HG02759 (cell line): ENCODE measurements at regions not wholly inside any gene's neighbourhood (a gene's known extent, or its start where the extent isn't known, plus 50 kb on each side); places are given as distances from the start of the nearest gene placed in this dataset.
"Not testable (repeated sequence)": the region's sequence is repeated elsewhere in the genome, so short reads cannot be mapped to it uniquely, and the experiment has no call there.

Source experiments
- ATAC-seq: cut with Tn5 transposase; IDR thresholded peaks from one replicate; pipeline ENCODE4 v1.9.1; 2021; ENCODE audit warnings: mild to moderate bottlenecking, moderate library complexity; ENCODE audit not compliant: unreplicated experiment

DNA sequence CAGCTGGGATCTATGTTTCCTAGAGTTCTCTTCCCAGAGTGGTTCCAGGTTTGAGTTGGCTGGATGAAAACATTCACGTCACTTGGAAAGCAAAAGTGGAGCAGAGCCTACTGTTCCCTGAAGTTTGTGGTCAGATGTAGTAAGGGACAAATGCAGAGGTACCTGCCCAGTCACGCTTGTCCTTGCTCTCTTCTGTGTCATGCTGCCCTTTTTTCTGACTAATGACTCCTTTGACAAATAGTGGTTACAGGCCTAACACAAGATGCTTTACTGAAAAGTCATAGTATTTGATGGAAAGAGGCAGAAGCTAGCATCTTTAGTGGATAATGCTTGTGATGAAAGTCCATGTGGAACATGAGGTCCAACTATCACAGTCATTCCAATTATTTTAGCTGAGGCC lies 881.4 kb upstream of the B3GALT2 start:
- ATAC-seq, result no peak

DNA sequence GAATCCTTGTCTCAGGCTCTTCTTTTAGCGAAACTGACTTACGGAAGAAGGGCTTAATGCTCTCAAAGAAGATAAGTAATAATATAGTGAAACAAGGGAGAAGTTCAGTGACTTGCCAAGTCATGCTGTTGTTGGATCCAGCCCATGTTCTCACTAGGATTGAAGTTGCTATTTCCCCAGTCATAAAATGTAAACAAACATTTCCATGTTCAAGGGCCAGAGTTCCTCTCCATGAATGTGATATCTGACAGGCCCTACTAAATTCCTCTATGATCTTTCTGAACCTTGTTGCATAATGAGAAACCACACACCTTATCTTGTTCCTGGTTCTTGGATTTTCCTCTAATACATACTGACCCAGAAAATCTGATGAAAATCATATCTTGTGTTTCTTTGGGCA lies 876.5 kb upstream of the B3GALT2 start:
- no peak for ATAC-seq

DNA sequence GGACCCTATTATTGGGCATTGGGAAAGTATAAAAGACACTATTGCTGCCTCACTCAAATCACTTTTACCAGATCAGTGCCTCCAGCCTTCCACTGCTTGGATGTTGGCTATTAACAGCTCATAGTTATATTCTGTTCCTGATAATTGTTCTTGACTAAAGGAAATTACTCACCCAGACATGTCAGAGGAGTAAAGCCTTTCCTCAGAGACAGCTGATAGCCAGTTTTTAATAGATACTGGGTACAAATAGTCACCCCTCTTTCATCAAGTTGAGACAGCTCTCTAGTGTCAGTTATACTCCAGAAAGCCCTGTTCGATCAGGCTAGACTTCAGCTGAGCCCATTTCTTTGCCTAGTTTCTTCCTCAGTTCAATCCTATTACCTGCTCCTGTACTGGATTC lies 876.1 kb upstream of the B3GALT2 start:
- ATAC-seq, result no peak

DNA sequence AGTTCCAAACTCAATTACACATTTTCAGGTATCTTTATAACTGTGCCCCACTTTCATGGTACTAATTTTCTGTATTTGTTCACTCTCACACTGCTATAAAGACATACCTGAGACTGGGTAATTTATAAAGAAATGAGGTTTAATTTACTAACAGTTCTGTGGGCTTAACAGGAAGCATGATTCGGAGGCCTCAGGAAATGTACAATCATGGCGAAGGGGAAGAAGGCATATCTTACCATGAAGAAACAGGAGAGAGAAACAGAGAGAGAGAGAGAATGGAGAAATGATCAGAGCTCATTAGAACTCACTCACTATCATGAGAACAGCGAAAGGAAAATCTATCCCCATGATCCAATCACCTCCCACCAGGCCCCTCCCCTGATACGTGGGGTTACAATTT lies 874.1 kb upstream of the B3GALT2 start:
- no peak for ATAC-seq

DNA sequence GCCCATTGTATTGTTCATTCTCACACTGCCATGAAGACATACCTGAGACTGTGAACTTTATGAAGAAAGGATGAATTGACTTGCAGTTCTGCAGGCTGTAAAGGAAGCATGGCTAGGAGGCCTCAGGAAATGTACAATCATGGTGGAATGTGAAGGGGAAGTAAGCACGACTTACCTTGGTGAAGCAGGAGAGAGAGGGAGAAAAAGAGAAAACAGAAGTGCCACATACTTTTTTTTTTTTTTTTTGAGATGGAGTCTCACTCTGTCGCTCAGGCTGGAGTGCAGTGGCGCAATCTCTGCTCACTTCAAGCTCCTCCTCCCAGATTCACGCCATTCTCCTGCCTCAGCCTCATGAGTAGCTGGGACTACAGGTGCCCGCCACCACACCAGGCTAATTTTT lies 871.9 kb upstream of the B3GALT2 start:
- ATAC-seq, result not testable (repeated sequence)

DNA sequence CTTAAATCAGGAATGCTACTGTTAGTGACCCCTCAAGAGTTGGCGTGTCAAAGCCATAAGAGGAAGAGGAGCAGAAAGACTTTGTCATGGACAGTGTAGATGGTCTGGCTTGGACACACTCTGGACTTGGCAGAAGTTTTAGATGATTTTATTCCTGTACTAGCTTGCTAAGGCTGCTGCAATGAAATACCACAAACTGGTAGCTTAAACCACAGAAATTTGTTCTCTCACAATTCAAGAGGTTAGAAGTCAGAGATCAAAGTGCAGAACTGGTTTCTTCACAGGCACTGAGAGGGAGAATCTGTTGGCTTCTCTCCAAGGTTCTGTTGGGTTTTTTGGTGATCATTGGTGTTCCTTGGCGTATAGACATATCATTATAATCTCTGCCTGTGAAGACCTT lies 869.8 kb upstream of the B3GALT2 start:
- ATAC-seq, result no peak

- no peak for ATAC-seq
Observed at GRCh38 chr1:194055536-194055935, 869.1 kb upstream of the B3GALT2 start.

DNA sequence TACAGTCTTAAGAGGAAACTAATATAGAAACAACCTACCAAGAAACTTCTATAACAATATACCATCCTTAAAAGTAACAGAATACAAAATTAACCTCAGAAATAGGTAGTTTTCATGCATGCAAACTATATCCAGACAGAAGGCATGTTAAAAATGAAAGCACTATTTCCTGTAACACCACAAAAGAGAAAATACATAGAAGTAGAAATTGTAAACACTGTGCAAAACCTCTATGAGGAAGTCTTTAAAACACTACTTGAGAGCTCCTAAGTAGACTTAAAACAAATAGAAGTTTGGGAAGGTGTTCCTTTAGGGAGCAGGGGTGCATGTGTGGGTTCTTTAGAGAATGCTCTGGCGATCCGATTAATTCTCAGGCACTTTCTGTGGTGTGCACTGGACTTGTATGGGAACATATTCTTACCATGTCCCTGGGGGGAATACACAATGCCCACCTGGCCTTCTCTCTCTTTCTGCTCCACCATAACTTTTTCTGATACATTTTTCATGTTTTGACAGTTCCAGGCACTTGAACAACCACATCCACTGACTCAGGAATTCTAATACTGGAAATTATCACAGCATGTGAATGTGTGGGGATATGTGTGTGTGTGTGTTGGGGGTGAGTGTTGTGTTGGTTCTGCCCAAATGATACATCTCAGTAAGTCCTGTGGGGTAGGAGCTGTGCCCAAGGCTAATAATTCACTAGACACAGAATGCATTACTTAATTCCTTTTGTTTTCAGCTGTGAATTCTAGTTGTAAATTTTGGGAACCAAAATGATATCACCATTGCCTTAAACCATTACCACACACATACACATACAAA lies 866.3 kb upstream of the B3GALT2 start:
- peak; percentile 52 for ATAC-seq

DNA sequence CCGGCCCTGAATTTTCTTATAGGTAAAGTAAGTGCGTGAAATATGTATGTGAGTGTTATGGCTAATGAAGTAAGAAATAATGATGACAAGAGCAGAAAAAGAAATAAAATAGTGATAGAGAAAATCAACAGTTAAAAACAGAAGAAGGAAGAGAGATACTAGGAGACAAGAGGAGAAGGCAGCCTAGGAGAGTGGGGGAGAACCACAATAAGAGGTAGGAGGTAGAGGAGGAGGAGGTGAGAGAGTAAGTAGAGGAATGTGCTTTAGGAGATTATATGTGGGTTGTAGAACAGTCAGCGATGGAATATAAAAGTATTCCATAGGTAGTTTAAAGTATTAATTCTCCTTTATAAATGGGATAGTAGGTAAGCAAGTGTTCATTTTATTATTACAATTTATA lies 861.5 kb upstream of the B3GALT2 start:
- ATAC-seq, result no peak

DNA sequence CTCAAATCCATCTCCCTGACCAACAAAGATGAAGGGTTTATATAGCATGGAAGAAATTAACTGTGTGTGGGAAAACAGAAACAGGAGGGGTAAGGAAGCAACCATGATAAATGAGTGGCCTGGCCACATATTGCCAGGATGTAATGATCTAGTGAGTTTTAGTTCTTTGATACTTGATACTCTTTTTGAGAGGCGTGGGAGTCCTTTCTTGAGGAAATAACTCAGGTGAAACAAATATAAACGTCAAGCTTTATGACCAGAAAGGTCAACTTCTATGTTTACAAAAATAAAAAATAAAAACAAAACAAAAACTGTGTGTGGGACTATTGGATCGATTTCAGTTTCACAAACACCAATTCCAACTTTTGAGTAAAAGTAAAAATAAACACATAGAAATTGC lies 860.8 kb upstream of the B3GALT2 start:
- no peak for ATAC-seq

GRCh38 chr1:194045416-194045815 lies 859.0 kb upstream of the B3GALT2 start:
- no peak for ATAC-seq

GRCh38 chr1:194044892-194045291 lies 858.5 kb upstream of the B3GALT2 start:
- no peak for ATAC-seq

DNA sequence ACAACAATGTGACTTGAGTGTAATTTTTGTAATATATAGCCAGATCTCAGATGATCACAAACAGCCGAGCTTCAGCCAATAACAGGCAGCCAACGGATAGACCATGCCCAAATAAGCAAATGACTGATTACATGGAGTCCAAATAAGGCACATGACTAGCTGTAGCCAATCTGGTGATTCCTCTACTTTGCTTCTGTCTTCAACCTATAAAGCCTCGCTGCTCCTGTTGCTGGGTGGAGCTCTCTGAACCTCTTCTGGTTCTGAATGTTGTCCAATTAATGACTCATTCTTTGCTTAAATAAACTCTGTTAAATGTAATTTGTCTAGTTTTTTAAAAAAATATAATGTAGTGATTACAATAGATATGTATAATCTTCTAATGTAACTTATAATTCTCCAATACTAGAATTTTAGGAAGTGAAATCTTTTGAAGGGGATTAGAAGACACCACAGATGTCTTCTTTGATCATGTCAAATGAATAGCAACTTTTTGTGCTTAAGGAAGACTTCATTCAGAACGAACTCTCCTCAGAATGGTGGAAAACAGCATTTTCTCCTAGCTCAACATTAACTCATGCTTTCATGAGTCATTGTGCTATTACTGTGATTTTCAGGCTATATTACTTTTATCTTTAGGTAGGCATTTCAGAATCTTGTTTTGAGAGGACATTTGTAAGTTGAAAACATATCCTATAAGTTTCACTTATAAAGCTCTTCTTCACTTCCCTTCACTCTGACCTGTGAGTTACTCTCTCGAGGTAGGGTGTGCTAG lies 857.8 kb upstream of the B3GALT2 start:
- no peak for ATAC-seq

- ATAC-seq, result no peak
Observed at GRCh38 chr1:194042736-194043135, 856.3 kb upstream of the B3GALT2 start.

DNA sequence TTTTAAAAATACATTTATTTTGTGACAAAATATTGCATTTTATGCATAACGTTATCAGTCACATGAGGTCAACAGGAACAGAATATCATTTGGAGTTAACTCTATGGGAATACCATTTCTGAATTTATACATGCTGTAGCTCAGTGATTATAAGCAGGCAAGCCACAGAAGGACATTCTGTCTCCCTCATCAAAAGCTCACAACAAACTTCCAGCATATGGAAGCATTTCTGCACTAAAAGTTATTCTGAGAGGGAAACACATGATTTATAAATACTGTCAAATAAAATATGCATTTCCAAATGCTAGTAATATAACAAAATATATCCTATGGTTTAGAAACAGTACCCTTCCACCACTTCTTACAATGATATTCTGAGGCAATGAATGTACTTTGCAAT lies 854.1 kb upstream of the B3GALT2 start:
- ATAC-seq, result no peak

- no peak for ATAC-seq
Observed at GRCh38 chr1:194039578-194039977, 853.2 kb upstream of the B3GALT2 start.

- no peak for ATAC-seq
Observed at GRCh38 chr1:194033646-194034045, 847.2 kb upstream of the B3GALT2 start.

DNA sequence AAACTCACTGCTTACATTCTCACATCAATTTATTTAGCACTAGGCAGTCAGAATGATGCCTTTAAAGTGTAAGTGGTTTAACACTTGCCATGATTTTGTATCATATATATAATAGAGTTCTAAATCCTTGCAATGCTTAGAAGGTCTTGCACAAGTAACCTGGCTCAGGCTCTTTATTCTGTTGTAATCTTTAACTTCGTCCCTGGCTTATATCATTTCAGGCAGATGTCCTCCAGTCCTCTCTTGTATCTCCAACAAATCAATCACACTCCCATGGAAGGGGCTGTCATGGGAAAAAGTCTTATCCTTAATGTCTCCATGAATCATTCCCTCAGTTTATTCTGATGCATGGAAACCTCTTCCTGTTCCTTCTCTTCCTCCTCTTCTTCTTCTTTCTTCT lies 841.6 kb upstream of the B3GALT2 start:
- no peak for ATAC-seq

- no peak for ATAC-seq
Observed at GRCh38 chr1:194026422-194026821, 840.0 kb upstream of the B3GALT2 start.

- no peak for ATAC-seq
Observed at GRCh38 chr1:194024659-194025058, 838.2 kb upstream of the B3GALT2 start.

DNA sequence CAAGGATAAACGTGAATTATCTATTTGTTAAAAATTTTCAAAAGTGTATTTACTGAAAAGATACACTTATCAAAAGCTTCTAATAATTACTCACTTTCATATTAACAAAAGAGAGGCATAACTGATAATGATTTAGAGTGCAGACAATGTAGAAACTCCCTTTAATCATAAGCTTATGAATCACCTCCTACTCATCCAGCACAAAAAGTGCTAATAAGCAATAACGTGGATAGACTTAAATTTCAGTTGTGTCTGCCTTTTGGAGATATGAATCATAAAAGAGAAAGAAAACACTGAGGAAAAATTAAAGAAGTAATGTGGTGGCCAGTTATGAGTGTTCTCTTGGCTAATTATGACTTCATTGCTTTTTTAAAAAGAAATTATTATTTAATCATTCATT lies 827.6 kb upstream of the B3GALT2 start:
- ATAC-seq, result no peak

DNA sequence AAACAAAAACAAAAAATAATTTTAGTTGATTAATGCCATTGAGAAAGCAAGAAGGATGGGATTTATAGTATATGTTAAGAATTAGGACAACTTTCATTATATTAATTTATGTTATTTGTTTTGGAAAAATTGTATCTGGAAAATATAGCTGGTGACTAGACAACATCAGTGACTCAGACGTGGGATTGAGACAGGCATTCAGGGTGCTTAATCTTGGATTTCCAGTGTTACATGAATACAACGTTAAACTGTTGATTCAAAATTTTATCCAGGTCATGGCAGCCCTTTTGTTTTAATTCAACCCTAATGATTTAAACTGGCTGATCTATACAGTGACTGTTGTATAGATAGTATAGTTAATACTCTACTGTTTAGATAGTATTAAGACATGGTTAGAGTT lies 827.1 kb upstream of the B3GALT2 start:
- ATAC-seq, result no peak
